ENCODE measurements at regions not wholly inside any gene's neighbourhood (a gene's known extent, or its start where the extent isn't known, plus 50 kb on each side); places are given as distances from the start of the nearest gene placed in this dataset.

DNA sequence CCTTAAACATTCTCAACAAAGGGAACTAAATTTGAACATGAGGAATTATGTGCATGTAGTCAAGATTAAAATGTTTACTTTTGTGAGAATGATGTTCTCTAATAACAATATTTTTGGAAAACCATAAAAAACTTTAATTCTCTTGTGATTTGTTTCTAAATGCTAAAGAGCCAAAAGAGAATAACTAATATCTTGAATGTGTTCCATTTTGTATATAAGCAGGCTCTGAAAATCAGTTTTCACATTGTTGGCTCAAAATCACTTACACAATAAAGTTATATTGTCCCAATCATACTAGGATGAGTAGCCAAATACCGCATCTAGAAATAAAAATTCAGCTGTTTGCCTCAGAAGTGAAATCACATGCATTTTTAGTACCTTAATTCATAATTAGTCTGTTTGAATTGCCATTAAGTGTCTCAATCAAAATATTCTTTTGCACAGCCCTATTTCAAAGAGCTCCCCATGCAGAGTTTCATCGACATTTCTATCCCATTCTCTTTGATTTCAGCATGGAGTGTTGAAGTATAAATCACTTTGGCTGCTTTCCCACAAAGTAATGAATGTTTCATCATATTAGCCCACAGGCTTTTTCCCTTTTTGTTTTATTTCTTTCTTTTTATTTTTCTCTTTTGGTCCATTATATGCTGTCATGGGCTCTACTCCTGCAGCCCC, 420.3 kb upstream of the POM121L12 start:
- Histone ChIP-seq H3K9me3 (ENCODE audit: control insufficient read depth, insufficient read depth, low read length) (peaks cover 12% of the 10 kb centered on the region; the same call in 1 of the 2 replicates), H3K36me3 (ENCODE audit: control insufficient read depth, low read length) (no peaks in the 10 kb centered on the region), H4K20me1 (ENCODE audit: control insufficient read depth, insufficient read depth, low read depth, low read length) (no peaks in the 10 kb centered on the region), H3K27me3 (ENCODE audit: control insufficient read depth, low read length) (no peaks in the 10 kb centered on the region), H3K4me1 (ENCODE audit: control insufficient read depth, low read length) (no peaks in the 10 kb centered on the region), H3K79me2 (ENCODE audit: control insufficient read depth, low read length) (no peaks in the 10 kb centered on the region), H3K4me2 (ENCODE audit: low read length) (no peak overlapping the region), H3K9me2 (replicated peaks; ENCODE audit: control insufficient read depth, low read length) (no peaks in the 10 kb centered on the region), H3K4me3 (ENCODE audit: low read length) (no peak overlapping the region), H3K27ac (ENCODE audit: low read depth, low read length) (no peak overlapping the region), H3F3A (ENCODE audit: control insufficient read depth, insufficient read depth) (no peaks in the 10 kb centered on the region)
- no peak for TF ChIP-seq EZH2phosphoT487 (IDR thresholded peaks at IDR 0.05; ENCODE audit: borderline replicate concordance, low read length)
- TF ChIP-seq, protein P1, sequence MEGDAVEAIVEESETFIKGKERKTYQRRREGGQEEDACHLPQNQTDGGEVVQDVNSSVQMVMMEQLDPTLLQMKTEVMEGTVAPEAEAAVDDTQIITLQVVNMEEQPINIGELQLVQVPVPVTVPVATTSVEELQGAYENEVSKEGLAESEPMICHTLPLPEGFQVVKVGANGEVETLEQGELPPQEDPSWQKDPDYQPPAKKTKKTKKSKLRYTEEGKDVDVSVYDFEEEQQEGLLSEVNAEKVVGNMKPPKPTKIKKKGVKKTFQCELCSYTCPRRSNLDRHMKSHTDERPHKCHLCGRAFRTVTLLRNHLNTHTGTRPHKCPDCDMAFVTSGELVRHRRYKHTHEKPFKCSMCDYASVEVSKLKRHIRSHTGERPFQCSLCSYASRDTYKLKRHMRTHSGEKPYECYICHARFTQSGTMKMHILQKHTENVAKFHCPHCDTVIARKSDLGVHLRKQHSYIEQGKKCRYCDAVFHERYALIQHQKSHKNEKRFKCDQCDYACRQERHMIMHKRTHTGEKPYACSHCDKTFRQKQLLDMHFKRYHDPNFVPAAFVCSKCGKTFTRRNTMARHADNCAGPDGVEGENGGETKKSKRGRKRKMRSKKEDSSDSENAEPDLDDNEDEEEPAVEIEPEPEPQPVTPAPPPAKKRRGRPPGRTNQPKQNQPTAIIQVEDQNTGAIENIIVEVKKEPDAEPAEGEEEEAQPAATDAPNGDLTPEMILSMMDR (IDR thresholded peaks at IDR 0.05; ENCODE audit: low read depth, low read length, poor library complexity, severe bottlenecking), result no peak

DNA sequence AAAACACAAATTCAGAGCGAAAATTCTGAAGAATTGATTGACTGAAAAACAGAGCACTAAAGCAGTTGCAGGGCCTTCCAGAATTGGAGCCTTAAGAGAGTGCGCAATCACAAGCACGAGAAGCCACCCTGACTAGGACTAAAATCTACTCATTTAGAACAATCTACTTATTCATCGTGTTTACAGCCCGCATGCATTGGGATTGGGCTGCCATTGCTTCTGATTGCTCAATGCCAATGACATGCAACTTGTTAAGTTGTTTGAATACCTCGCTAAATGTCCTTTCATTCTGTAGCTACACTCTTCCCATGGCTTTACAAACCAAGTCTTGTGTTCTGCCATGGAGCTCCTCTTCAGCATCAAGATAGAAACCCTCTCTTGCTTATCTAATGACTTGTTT, 425.9 kb upstream of the POM121L12 start:
- H3K9me3 ChIP-seq (ENCODE audit: control insufficient read depth, insufficient read depth, low read length), result peaks cover 11% of the 10 kb centered on the region; the same call in 1 of the 2 replicates
- H3K79me2 ChIP-seq (ENCODE audit: control insufficient read depth, low read length), result no peaks in the 10 kb centered on the region
- no peaks in the 10 kb centered on the region for H3K27me3 ChIP-seq (ENCODE audit: control insufficient read depth, low read length)
- H3K4me2 ChIP-seq (ENCODE audit: low read length), result no peak overlapping the region
- no peak for TF ChIP-seq EZH2phosphoT487 (IDR thresholded peaks at IDR 0.05; ENCODE audit: borderline replicate concordance, low read length)
- TF ChIP-seq, protein P1 (IDR thresholded peaks at IDR 0.05; ENCODE audit: low read depth, low read length, poor library complexity, severe bottlenecking), result no peak
- H3K4me3 ChIP-seq (ENCODE audit: low read length), result no peak overlapping the region
- H3F3A ChIP-seq (ENCODE audit: control insufficient read depth, insufficient read depth), result no peaks in the 10 kb centered on the region
- no peak overlapping the region for H3K27ac ChIP-seq (ENCODE audit: low read depth, low read length)
- no peaks in the 10 kb centered on the region for H4K20me1 ChIP-seq (ENCODE audit: control insufficient read depth, insufficient read depth, low read depth, low read length)
- no peaks in the 10 kb centered on the region for H3K36me3 ChIP-seq (ENCODE audit: control insufficient read depth, low read length)
- no peaks in the 10 kb centered on the region for H3K9me2 ChIP-seq (replicated peaks; ENCODE audit: control insufficient read depth, low read length)
- no peaks in the 10 kb centered on the region for H3K4me1 ChIP-seq (ENCODE audit: control insufficient read depth, low read length)

DNA sequence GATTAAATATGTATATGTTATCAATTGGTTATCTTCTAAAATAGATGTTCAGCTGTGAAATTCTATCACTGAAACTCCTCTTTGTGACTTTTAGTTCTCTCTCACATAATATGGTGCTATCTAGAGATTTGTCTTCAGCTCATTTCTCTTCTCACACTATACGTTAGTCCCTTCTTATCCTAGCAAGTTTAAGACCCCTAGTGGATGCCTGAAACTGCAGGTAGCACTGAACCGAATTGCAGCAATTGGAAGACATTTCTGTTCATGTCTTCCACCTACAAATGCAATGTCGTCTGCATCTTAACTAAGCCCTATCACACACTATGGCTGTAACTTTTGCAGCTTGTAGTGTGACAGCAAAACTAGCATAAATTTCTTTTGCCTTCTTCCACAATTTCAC, 442.7 kb upstream of the POM121L12 start:
- H3K27me3 ChIP-seq (ENCODE audit: control insufficient read depth, low read length), result no peaks in the 10 kb centered on the region
- no peaks in the 10 kb centered on the region for H4K20me1 ChIP-seq (ENCODE audit: control insufficient read depth, insufficient read depth, low read depth, low read length)
- TF ChIP-seq, protein P1 (IDR thresholded peaks at IDR 0.05; ENCODE audit: low read depth, low read length, poor library complexity, severe bottlenecking), result peak; percentile 32
- no peak for TF ChIP-seq EZH2phosphoT487 (IDR thresholded peaks at IDR 0.05; ENCODE audit: borderline replicate concordance, low read length)
- H3K36me3 ChIP-seq (ENCODE audit: control insufficient read depth, low read length), result no peaks in the 10 kb centered on the region
- H3K9me3 ChIP-seq (ENCODE audit: control insufficient read depth, insufficient read depth, low read length), result peaks cover 32% of the 10 kb centered on the region
- H3K27ac ChIP-seq (ENCODE audit: low read depth, low read length), result no peak overlapping the region
- no peak overlapping the region for H3K4me2 ChIP-seq (ENCODE audit: low read length)
- H3K4me1 ChIP-seq (ENCODE audit: control insufficient read depth, low read length), result no peaks in the 10 kb centered on the region
- no peak overlapping the region for H3K4me3 ChIP-seq (ENCODE audit: low read length)
- H3K79me2 ChIP-seq (ENCODE audit: control insufficient read depth, low read length), result no peaks in the 10 kb centered on the region
- no peaks in the 10 kb centered on the region for H3F3A ChIP-seq (ENCODE audit: control insufficient read depth, insufficient read depth)
- no peaks in the 10 kb centered on the region for H3K9me2 ChIP-seq (replicated peaks; ENCODE audit: control insufficient read depth, low read length)

Data from DOHH2 (cell line).